HEK293 (cell line): ENCODE measurements at regions not wholly inside any gene's neighbourhood (a gene's known extent, or its start where the extent isn't known, plus 50 kb on each side); places are given as distances from the start of the nearest gene placed in this dataset.

Experiments used
- CTCF ChIA-PET: fragments of 350-600 bp; formaldehyde crosslinking; extraction: SDS; loops from one replicate; lab custom pipeline; 2021; ENCODE audit warnings: antibody characterized with exemption; lab: Yijun Ruan, JAX
- POLR2A ChIA-PET: fragments of 300-600 bp; formaldehyde crosslinking; extraction: SDS; loops from one replicate; lab custom pipeline; 2020; ENCODE audit warnings: antibody characterized with exemption, inconsistent platforms; lab: Yijun Ruan, JAX
- H3K27ac ChIP-seq: fragments of 200-500 bp; sonication (Bioruptor generic); 2 replicates; pipeline ENCODE4 v1.5.1; 2014; ENCODE audit warnings: low read depth, low read length, control low read depth, inconsistent platforms; ENCODE audit errors: extremely low read depth
- H3K36me3 ChIP-seq, 2 experiments: fragments of 200-500 bp in 1 of 2; sonication (Bioruptor generic) in 1 of 2; 1 replicate in 1 of 2; 2 replicates in 1 of 2; pipeline ENCODE4 v1.5.1; 2014 to 2017; ENCODE audit warnings: inconsistent platforms in 2 of 2, low read length in 2 of 2; ENCODE audit not compliant: control insufficient read depth in 2 of 2, insufficient read depth in 1 of 2
- H3K4me1 ChIP-seq: fragments of 200-500 bp; sonication (Bioruptor generic); 2 replicates; pipeline ENCODE4 v1.5.1; 2014; ENCODE audit warnings: mild to moderate bottlenecking, low read length, inconsistent platforms; ENCODE audit not compliant: control insufficient read depth, insufficient read depth
- H3K4me3 ChIP-seq: 2 replicates; pipeline ENCODE4 v1.5.1; 2011; ENCODE audit warnings: low read depth, mild to moderate bottlenecking, control low read depth, low read length, moderate library complexity
- H3K9me3 ChIP-seq: fragments of 200-500 bp; sonication (Bioruptor generic); 2 replicates; pipeline ENCODE4 v1.5.1; 2014; ENCODE audit warnings: low read depth, low read length, inconsistent platforms; ENCODE audit not compliant: control insufficient read depth, insufficient read depth
- BCL11B ChIP-seq: fragments of 450-650 bp; formaldehyde crosslinking; IDR thresholded peaks from 2 replicates; pipeline ENCODE4 v1.5.1; 2016; ENCODE audit warnings: low read depth, missing biosample characterization, missing genetic modification characterization
- EGR2 ChIP-seq: fragments of 450-650 bp; formaldehyde crosslinking; IDR thresholded peaks from 2 replicates; pipeline ENCODE4 v1.5.1; 2016; ENCODE audit warnings: low read depth, missing biosample characterization, missing genetic modification characterization
- GFI1B ChIP-seq: fragments of 450-650 bp; formaldehyde crosslinking; IDR thresholded peaks from 2 replicates; pipeline ENCODE4 v1.5.1; 2016; ENCODE audit warnings: missing biosample characterization, missing genetic modification characterization
- MZF1 ChIP-seq: fragments of 450-650 bp; formaldehyde crosslinking; IDR thresholded peaks from 2 replicates; pipeline ENCODE4 v1.5.1; 2017; ENCODE audit warnings: missing biosample characterization, missing genetic modification characterization, borderline replicate concordance
- SP3 ChIP-seq: fragments of 450-650 bp; formaldehyde crosslinking; IDR thresholded peaks from 2 replicates; pipeline ENCODE4 v1.5.1; 2016; ENCODE audit warnings: missing biosample characterization, missing genetic modification characterization
- SP7 ChIP-seq: fragments of 450-650 bp; formaldehyde crosslinking; IDR thresholded peaks from 2 replicates; pipeline ENCODE4 v1.5.1; 2016; ENCODE audit warnings: missing biosample characterization, missing genetic modification characterization
- WT1 ChIP-seq: fragments of 450-650 bp; formaldehyde crosslinking; IDR thresholded peaks from 2 replicates; pipeline ENCODE4 v1.5.1; 2016; ENCODE audit warnings: missing biosample characterization, missing genetic modification characterization
- YY2 ChIP-seq: fragments of 450-650 bp; formaldehyde crosslinking; IDR thresholded peaks from 2 replicates; pipeline ENCODE4 v1.5.1; 2016; ENCODE audit warnings: missing biosample characterization, missing genetic modification characterization
- ZFP37 ChIP-seq: fragments of 450-650 bp; formaldehyde crosslinking; IDR thresholded peaks from 2 replicates; pipeline ENCODE4 v1.5.1; 2016; ENCODE audit warnings: missing biosample characterization, missing genetic modification characterization
- ZFP41 ChIP-seq: fragments of 450-650 bp; formaldehyde crosslinking; IDR thresholded peaks from 2 replicates; pipeline ENCODE4 v1.5.1; 2016; ENCODE audit warnings: missing biosample characterization, missing genetic modification characterization, borderline replicate concordance
- ZNF121 ChIP-seq: fragments of 450-650 bp; formaldehyde crosslinking; IDR thresholded peaks from 2 replicates; pipeline ENCODE4 v1.5.1; 2016; ENCODE audit warnings: missing biosample characterization, missing genetic modification characterization
- ZNF133 ChIP-seq: fragments of 450-650 bp; formaldehyde crosslinking; IDR thresholded peaks from 2 replicates; pipeline ENCODE4 v1.5.1; 2016; ENCODE audit warnings: missing biosample characterization, missing genetic modification characterization
- ZNF16 ChIP-seq: fragments of 450-650 bp; formaldehyde crosslinking; IDR thresholded peaks from 2 replicates; pipeline ENCODE4 v1.5.1; 2016; ENCODE audit warnings: low read depth, missing biosample characterization, missing genetic modification characterization
- ZNF23 ChIP-seq: fragments of 450-650 bp; formaldehyde crosslinking; IDR thresholded peaks from 2 replicates; pipeline ENCODE4 v1.5.1; 2016; ENCODE audit warnings: missing biosample characterization, missing genetic modification characterization, borderline replicate concordance
- ZNF24 ChIP-seq: fragments of 450-650 bp; formaldehyde crosslinking; IDR thresholded peaks from 2 replicates; pipeline ENCODE4 v1.5.1; 2016; ENCODE audit warnings: missing biosample characterization, missing genetic modification characterization
- ZNF266 ChIP-seq: fragments of 450-650 bp; formaldehyde crosslinking; IDR thresholded peaks from 2 replicates; pipeline ENCODE4 v1.5.1; 2016; ENCODE audit warnings: missing biosample characterization, missing genetic modification characterization, low read depth
- ZNF311 ChIP-seq: fragments of 450-650 bp; formaldehyde crosslinking; IDR thresholded peaks from 2 replicates; pipeline ENCODE4 v1.5.1; 2017; ENCODE audit warnings: missing biosample characterization, missing genetic modification characterization, borderline replicate concordance
- ZNF529 ChIP-seq: fragments of 450-650 bp; formaldehyde crosslinking; IDR thresholded peaks from 2 replicates; pipeline ENCODE4 v1.5.1; 2017; ENCODE audit warnings: missing genetic modification characterization, missing biosample characterization; ENCODE audit not compliant: insufficient replicate concordance
- ZNF621 ChIP-seq: fragments of 450-650 bp; formaldehyde crosslinking; IDR thresholded peaks from 2 replicates; pipeline ENCODE4 v1.5.1; 2017; ENCODE audit warnings: missing biosample characterization, missing genetic modification characterization
- ZNF626 ChIP-seq: fragments of 450-650 bp; sonication (Bioruptor Pico); formaldehyde crosslinking; IDR thresholded peaks from 2 replicates; pipeline ENCODE4 v1.5.1; 2018; ENCODE audit warnings: missing biosample characterization, missing genetic modification characterization, inconsistent platforms
- ZNF654 ChIP-seq: fragments of 450-650 bp; formaldehyde crosslinking; IDR thresholded peaks from 2 replicates; pipeline ENCODE4 v1.5.1; 2016; ENCODE audit warnings: low read depth, missing biosample characterization, missing genetic modification characterization
- ZNF664 ChIP-seq: fragments of 450-650 bp; formaldehyde crosslinking; IDR thresholded peaks from 2 replicates; pipeline ENCODE4 v1.5.1; 2016; ENCODE audit warnings: missing biosample characterization, missing genetic modification characterization
- ZNF701 ChIP-seq: fragments of 450-650 bp; formaldehyde crosslinking; IDR thresholded peaks from 2 replicates; pipeline ENCODE4 v1.5.1; 2016; ENCODE audit warnings: missing biosample characterization, missing genetic modification characterization
- ZSCAN16 ChIP-seq: fragments of 450-650 bp; formaldehyde crosslinking; IDR thresholded peaks from 2 replicates; pipeline ENCODE4 v1.5.1; 2016; ENCODE audit warnings: missing biosample characterization, missing genetic modification characterization
- TF ChIP-seq, protein P1 (sequence below): fragments of 450-650 bp; formaldehyde crosslinking; conservative IDR thresholded peaks from 2 replicates; pipeline ENCODE4 v1.5.1; 2016; ENCODE audit warnings: low read depth, missing biosample characterization, missing genetic modification characterization
- TF ChIP-seq, protein P2 (sequence below): fragments of 450-650 bp; formaldehyde crosslinking; IDR thresholded peaks from 2 replicates; pipeline ENCODE4 v1.5.1; 2017; ENCODE audit warnings: missing biosample characterization, missing genetic modification characterization
- TF ChIP-seq, protein P3 (sequence below): fragments of 450-650 bp; formaldehyde crosslinking; IDR thresholded peaks from 2 replicates; pipeline ENCODE4 v1.5.1; 2016; ENCODE audit warnings: missing biosample characterization, missing genetic modification characterization
- TF ChIP-seq, protein P4 (sequence below): IDR thresholded peaks from 2 replicates; pipeline ENCODE4 v1.6.1; 2011; ENCODE audit warnings: mild to moderate bottlenecking, low read depth, low read length, borderline replicate concordance

DNA sequence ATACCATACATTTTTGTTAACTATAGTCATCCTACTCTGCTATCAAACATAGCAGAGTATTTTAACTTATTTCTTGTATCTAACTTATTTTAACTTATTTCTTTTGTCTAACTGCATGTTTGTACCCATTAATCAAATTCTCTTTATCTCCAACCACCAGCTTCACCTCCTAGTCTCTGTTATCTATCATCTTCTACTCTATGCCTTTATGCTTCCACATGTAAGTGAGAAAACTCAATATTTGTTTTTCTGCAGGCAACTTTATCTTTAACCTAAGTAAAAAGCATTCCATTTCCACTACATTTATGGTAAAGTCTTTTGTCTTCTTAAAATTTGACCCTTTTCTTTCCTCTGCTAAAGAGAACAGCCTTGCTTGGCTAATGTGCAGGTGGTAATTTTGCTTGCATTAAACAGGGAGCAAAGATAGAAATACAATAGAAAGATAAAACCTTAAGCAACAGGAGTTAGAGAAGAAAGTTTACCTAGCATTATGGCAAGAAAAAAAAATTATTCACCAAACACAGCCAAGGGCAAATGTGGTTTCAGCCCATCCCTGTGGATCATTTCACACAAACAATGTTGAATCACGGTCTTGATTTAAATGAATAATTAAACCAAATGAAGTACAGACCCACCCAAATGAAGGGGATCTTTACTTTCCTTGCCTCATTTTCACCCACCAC lies 110.9 kb upstream of the TSPAN8 start:
- no peak overlapping the region for H3K27ac ChIP-seq
- TF ChIP-seq, protein P1, sequence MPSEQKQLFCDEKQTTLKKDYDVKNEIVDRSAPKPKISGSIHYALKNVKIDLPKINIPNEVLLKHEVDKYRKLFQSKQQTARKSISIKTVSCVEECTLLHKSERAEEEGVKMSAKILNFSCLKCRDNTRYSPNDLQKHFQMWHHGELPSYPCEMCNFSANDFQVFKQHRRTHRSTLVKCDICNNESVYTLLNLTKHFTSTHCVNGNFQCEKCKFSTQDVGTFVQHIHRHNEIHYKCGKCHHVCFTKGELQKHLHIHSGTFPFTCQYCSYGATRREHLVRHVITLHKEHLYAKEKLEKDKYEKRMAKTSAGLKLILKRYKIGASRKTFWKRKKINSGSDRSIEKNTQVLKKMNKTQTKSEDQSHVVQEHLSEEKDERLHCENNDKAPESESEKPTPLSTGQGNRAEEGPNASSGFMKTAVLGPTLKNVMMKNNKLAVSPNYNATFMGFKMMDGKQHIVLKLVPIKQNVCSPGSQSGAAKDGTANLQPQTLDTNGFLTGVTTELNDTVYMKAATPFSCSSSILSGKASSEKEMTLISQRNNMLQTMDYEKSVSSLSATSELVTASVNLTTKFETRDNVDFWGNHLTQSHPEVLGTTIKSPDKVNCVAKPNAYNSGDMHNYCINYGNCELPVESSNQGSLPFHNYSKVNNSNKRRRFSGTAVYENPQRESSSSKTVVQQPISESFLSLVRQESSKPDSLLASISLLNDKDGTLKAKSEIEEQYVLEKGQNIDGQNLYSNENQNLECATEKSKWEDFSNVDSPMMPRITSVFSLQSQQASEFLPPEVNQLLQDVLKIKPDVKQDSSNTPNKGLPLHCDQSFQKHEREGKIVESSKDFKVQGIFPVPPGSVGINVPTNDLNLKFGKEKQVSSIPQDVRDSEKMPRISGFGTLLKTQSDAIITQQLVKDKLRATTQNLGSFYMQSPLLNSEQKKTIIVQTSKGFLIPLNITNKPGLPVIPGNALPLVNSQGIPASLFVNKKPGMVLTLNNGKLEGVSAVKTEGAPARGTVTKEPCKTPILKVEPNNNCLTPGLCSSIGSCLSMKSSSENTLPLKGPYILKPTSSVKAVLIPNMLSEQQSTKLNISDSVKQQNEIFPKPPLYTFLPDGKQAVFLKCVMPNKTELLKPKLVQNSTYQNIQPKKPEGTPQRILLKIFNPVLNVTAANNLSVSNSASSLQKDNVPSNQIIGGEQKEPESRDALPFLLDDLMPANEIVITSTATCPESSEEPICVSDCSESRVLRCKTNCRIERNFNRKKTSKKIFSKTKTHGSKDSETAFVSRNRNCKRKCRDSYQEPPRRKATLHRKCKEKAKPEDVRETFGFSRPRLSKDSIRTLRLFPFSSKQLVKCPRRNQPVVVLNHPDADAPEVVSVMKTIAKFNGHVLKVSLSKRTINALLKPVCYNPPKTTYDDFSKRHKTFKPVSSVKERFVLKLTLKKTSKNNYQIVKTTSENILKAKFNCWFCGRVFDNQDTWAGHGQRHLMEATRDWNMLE (tag by site-specific recombination) = no peak
- TF ChIP-seq ZNF664 (tag by site-specific recombination) (no peak), ZNF133 (tag by site-specific recombination) (no peak), MZF1 (tag by site-specific recombination) (no peak), ZNF529 (tag by site-specific recombination) (no peak), ZNF24 (tag by site-specific recombination) (no peak), SP3 (tag by site-specific recombination) (no peak), ZNF121 (no peak), ZNF701 (no peak), ZNF621 (tag by site-specific recombination) (no peak), ZNF311 (tag by site-specific recombination) (no peak), ZNF23 (tag by site-specific recombination) (no peak)
- TF ChIP-seq, protein P2, sequence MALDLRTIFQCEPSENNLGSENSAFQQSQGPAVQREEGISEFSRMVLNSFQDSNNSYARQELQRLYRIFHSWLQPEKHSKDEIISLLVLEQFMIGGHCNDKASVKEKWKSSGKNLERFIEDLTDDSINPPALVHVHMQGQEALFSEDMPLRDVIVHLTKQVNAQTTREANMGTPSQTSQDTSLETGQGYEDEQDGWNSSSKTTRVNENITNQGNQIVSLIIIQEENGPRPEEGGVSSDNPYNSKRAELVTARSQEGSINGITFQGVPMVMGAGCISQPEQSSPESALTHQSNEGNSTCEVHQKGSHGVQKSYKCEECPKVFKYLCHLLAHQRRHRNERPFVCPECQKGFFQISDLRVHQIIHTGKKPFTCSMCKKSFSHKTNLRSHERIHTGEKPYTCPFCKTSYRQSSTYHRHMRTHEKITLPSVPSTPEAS (tag by site-specific recombination) = no peak
- TF ChIP-seq, protein P3, sequence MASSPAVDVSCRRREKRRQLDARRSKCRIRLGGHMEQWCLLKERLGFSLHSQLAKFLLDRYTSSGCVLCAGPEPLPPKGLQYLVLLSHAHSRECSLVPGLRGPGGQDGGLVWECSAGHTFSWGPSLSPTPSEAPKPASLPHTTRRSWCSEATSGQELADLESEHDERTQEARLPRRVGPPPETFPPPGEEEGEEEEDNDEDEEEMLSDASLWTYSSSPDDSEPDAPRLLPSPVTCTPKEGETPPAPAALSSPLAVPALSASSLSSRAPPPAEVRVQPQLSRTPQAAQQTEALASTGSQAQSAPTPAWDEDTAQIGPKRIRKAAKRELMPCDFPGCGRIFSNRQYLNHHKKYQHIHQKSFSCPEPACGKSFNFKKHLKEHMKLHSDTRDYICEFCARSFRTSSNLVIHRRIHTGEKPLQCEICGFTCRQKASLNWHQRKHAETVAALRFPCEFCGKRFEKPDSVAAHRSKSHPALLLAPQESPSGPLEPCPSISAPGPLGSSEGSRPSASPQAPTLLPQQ (tag by site-specific recombination) = no peak
- TF ChIP-seq, all 188 proteins: peak for 0
- CTCF ChIA-PET = no interaction called here
- POLR2A ChIA-PET = no interaction called here
- H3K36me3 ChIP-seq = no peaks in the 10 kb centered on the region
- H3K4me1 ChIP-seq = no peaks in the 10 kb centered on the region
- H3K9me3 ChIP-seq = no peaks in the 10 kb centered on the region
- H3K4me3 ChIP-seq = no peak overlapping the region

DNA sequence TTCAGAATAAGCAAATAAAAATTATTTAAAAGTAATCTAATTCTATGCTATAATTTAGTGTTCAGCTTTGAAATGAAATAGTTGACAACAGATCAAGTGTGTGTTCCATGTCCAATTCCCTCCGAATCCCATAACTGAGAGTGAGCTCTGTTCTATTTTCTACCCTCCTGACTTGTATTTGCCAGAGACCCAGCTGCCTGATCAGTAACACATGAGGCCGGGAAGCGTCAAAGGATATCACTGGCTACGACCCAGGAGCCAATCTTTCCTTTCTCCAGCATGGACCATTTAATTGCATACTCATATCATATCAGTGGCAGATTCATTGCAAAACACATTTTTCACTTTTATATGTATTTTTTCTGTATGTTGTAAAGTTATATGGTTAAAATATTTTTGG lies 108.8 kb upstream of the TSPAN8 start:
- H3K9me3 ChIP-seq = no peaks in the 10 kb centered on the region
- H3K36me3 ChIP-seq = no peaks in the 10 kb centered on the region
- H3K4me3 ChIP-seq = no peak overlapping the region
- ChIA-PET CTCF (no interaction called here), POLR2A (no interaction called here)
- H3K27ac ChIP-seq = no peak overlapping the region
- H3K4me1 ChIP-seq = no peaks in the 10 kb centered on the region
- TF ChIP-seq ZNF311 (tag by site-specific recombination) (no peak), ZNF121 (no peak), ZNF626 (tag by site-specific recombination) (no peak), GFI1B (tag by site-specific recombination) (no peak), EGR2 (no peak), YY2 (no peak), ZFP37 (no peak), SP7 (tag by site-specific recombination) (no peak), ZFP41 (tag by site-specific recombination) (no peak), ZNF266 (tag by site-specific recombination) (no peak), ZNF654 (tag by site-specific recombination) (no peak), BCL11B (no peak), WT1 (tag by site-specific recombination) (no peak), ZSCAN16 (no peak), ZNF16 (tag by site-specific recombination) (no peak)
- TF ChIP-seq, protein P4, sequence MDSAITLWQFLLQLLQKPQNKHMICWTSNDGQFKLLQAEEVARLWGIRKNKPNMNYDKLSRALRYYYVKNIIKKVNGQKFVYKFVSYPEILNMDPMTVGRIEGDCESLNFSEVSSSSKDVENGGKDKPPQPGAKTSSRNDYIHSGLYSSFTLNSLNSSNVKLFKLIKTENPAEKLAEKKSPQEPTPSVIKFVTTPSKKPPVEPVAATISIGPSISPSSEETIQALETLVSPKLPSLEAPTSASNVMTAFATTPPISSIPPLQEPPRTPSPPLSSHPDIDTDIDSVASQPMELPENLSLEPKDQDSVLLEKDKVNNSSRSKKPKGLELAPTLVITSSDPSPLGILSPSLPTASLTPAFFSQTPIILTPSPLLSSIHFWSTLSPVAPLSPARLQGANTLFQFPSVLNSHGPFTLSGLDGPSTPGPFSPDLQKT = no peak
